GM23248 (cell line): ENCODE measurements at regions not wholly inside any gene's neighbourhood (a gene's known extent, or its start where the extent isn't known, plus 50 kb on each side); places are given as distances from the start of the nearest gene placed in this dataset.

Experiments used
- EZH2 ChIP-seq: fragments of 200-600 bp; sonication (generic); IDR thresholded peaks from 2 replicates; pipeline ENCODE4 v1.6.1; 2018; ENCODE audit warnings: antibody characterized with exemption, mild to moderate bottlenecking; ENCODE audit not compliant: insufficient read depth, poor library complexity, severe bottlenecking
- EZH2phosphoT487 ChIP-seq: fragments of 200-600 bp; sonication (generic); IDR thresholded peaks from 2 replicates; pipeline ENCODE4 v1.6.1; 2018; ENCODE audit warnings: antibody characterized with exemption, moderate library complexity, mild to moderate bottlenecking, low read depth; ENCODE audit not compliant: insufficient read depth

DNA sequence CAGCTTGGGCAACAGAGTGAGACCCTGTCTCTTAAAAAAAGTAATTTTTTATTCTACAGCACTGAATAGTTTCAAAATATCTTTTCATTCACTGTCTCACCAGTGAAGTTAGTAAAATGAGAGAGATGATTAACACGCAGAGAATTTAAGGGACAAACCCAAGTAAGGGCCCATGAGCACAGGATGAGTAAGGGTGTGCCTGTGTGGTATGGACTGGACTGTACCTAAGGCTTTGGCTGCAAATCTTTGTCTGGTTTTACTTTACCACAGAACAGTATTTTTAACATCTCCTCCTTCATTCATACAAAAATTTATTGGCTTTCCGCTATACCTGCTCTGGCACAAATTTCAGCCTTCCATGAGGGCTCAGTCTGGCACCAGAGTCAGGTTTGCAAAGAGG is 433.3 kb downstream of the UTRN start:
- TF ChIP-seq EZH2 (no peak), EZH2phosphoT487 (no peak)
